HCT116 (cell line): ENCODE measurements at regions not wholly inside any gene's neighbourhood (a gene's known extent, or its start where the extent isn't known, plus 50 kb on each side); places are given as distances from the start of the nearest gene placed in this dataset.

Experiments
- ATAC-seq: fragments of 200-7000 bp; cut with Tn5 transposase; 2 replicates; pipeline ENCODE4 v1.9.1; 2020; ENCODE audit warnings: mild to moderate bottlenecking, moderate library complexity
- BruUV-seq: library from RNA; stranded (reverse); fragments of 400-500 nt; replicated peaks from 2 replicates; lab custom pipeline; 2021; lab: Mats Ljungman, UMichigan
- CTCF ChIA-PET: fragments of 300-600 bp; sonication (Branson Sonifier 250); formaldehyde crosslinking; loops from one replicate; lab custom pipeline; 2021; ENCODE audit warnings: antibody characterized with exemption; lab: Charles Lee
- POLR2A ChIA-PET: fragments of 300-600, 350-600 bp; sonication (Branson Sonifier 250); formaldehyde crosslinking; loops from one replicate; lab custom pipeline; 2021; ENCODE audit warnings: antibody characterized with exemption; lab: Charles Lee
- RAD21 ChIA-PET, 2 experiments: fragments of 300-600 bp; sonication (Branson Sonifier 250); formaldehyde crosslinking; loops; one replicate each; lab custom pipeline; 2023; ENCODE audit warnings: low total read pairs in 2 of 2; ENCODE audit not compliant: uncharacterized antibody in 2 of 2, unreplicated experiment in 2 of 2, low non-redundant PET in 1 of 2; lab: Charles Lee
- DNase-seq: peaks from one replicate; pipeline ENCODE4 v3.0.0-alpha.2; 2010; ENCODE audit warnings: low read depth, low spot score
- H2AFZ ChIP-seq: fragments of 200-600 bp; shearing (Covaris generic), sonication (generic); 2 replicates; pipeline ENCODE4 v1.6.1; 2017; ENCODE audit warnings: low read depth, mixed run types, mixed read lengths, antibody characterized with exemption, low read length; ENCODE audit not compliant: poor library complexity, severe bottlenecking
- H3K27ac ChIP-seq: 2 replicates; pipeline ENCODE4 v1.5.1; 2012; ENCODE audit warnings: low read depth, low read length
- H3K27me3 ChIP-seq: fragments of 200-600 bp; sonication (generic); 2 replicates; pipeline ENCODE4 v1.6.1; 2016; ENCODE audit warnings: mixed run types, low read length, mixed read lengths; ENCODE audit not compliant: insufficient read depth
- H3K36me3 ChIP-seq, 2 experiments: fragments of 200-500 bp in 1 of 2; fragments of 200-600 bp in 1 of 2; sonication (Bioruptor generic) in 1 of 2; sonication (generic) in 1 of 2; 2 replicates each; pipeline versions ENCODE4 v1.5.1 to v1.6.1; 2014 to 2016; ENCODE audit warnings: low read length in 2 of 2, inconsistent platforms in 1 of 2, mixed read lengths in 1 of 2, mixed run types in 1 of 2; ENCODE audit not compliant: insufficient read depth in 2 of 2, control insufficient read depth in 1 of 2
- H3K4me1 ChIP-seq, 2 experiments: fragments of 200-600 bp in 1 of 2; sonication (generic) in 1 of 2; 2 replicates each; pipeline versions ENCODE4 v1.5.1 to v1.6.1; 2012 to 2017; ENCODE audit warnings: low read length in 2 of 2, inconsistent platforms in 1 of 2, mild to moderate bottlenecking in 1 of 2, mixed read lengths in 1 of 2, mixed run types in 1 of 2, moderate library complexity in 1 of 2; ENCODE audit not compliant: insufficient read depth in 2 of 2, control insufficient read depth in 1 of 2
- H3K4me2 ChIP-seq: fragments of 200-600 bp; sonication (generic); 2 replicates; pipeline ENCODE4 v1.6.1; 2017; ENCODE audit warnings: mixed run types, low read length, mixed read lengths
- H3K4me3 ChIP-seq, 2 experiments: fragments of 200-600 bp in 1 of 2; sonication (generic) in 1 of 2; replicated peaks in 1 of 2; 2 replicates each; pipeline ENCODE4 v1.5.1; 2011 to 2016; ENCODE audit warnings: low read length in 2 of 2, control low read depth in 1 of 2, low read depth in 1 of 2, mild to moderate bottlenecking in 1 of 2, mixed read lengths in 1 of 2, mixed run types in 1 of 2
- H3K79me2 ChIP-seq: fragments of 200-600 bp; sonication (generic); 2 replicates; pipeline ENCODE4 v1.6.1; 2017; ENCODE audit warnings: mild to moderate bottlenecking, mixed run types, low read length, moderate library complexity, mixed read lengths; ENCODE audit not compliant: insufficient read depth
- H3K9ac ChIP-seq: fragments of 200-600 bp; sonication (generic); 2 replicates; pipeline ENCODE4 v1.6.1; 2016; ENCODE audit warnings: low read length, mixed read lengths
- H3K9me2 ChIP-seq: fragments of 200-600 bp; sonication (generic), shearing (Covaris generic); 2 replicates; pipeline ENCODE4 v1.6.1; 2017; ENCODE audit warnings: mixed run types, mild to moderate bottlenecking, moderate library complexity; ENCODE audit not compliant: insufficient read depth
- H3K9me3 ChIP-seq, 2 experiments: fragments of 200-500 bp in 1 of 2; fragments of 200-600 bp in 1 of 2; sonication (Bioruptor generic) in 1 of 2; sonication (generic) in 1 of 2; 2 replicates each; pipeline ENCODE4 v1.6.1; 2014 to 2017; ENCODE audit warnings: low read length in 2 of 2, mixed read lengths in 2 of 2, inconsistent platforms in 1 of 2, low read depth in 1 of 2, mild to moderate bottlenecking in 1 of 2, mixed run types in 1 of 2, moderate library complexity in 1 of 2; ENCODE audit not compliant: control insufficient read depth in 1 of 2, insufficient read depth in 1 of 2
- H4K20me1 ChIP-seq: fragments of 200-600 bp; sonication (generic), shearing (Covaris generic); 2 replicates; pipeline ENCODE4 v1.6.1; 2017; ENCODE audit warnings: mixed run types, mild to moderate bottlenecking, moderate library complexity; ENCODE audit not compliant: insufficient read depth
- CBX3 ChIP-seq: IDR thresholded peaks from 2 replicates; pipeline ENCODE4 v1.6.1; 2012; ENCODE audit warnings: low read depth
- CEBPB ChIP-seq: IDR thresholded peaks from 2 replicates; pipeline ENCODE4 v1.6.1; 2012; ENCODE audit warnings: low read depth
- ELF1 ChIP-seq: IDR thresholded peaks from 2 replicates; pipeline ENCODE4 v1.6.1; 2012; ENCODE audit warnings: low read depth, borderline replicate concordance
- EZH2 ChIP-seq: fragments of 200-600 bp; sonication (generic); IDR thresholded peaks from 2 replicates; pipeline ENCODE4 v1.6.1; 2017; ENCODE audit warnings: antibody characterized with exemption, mixed run types
- EZH2phosphoT487 ChIP-seq: fragments of 200-600 bp; IDR thresholded peaks from 2 replicates; pipeline ENCODE4 v1.6.1; 2018; ENCODE audit warnings: antibody characterized with exemption, borderline replicate concordance
- FOSL1 ChIP-seq: IDR thresholded peaks from 2 replicates; pipeline ENCODE4 v1.6.1; 2012; ENCODE audit warnings: low read depth
- MAX ChIP-seq: IDR thresholded peaks from 2 replicates; pipeline ENCODE4 v1.6.1; 2012
- POLR2A ChIP-seq: IDR thresholded peaks from 2 replicates; pipeline ENCODE4 v1.7.0; 2011; ENCODE audit warnings: borderline replicate concordance; ENCODE audit not compliant: insufficient read depth, insufficient read length; ENCODE audit errors: extremely low read depth
- POLR2AphosphoS5 ChIP-seq: IDR thresholded peaks from 2 replicates; pipeline ENCODE4 v1.6.1; 2011; ENCODE audit warnings: mild to moderate bottlenecking, low read depth, low read length, moderate library complexity
- RAD21 ChIP-seq: IDR thresholded peaks from 2 replicates; pipeline ENCODE4 v1.6.1; 2012; ENCODE audit warnings: low read depth, mild to moderate bottlenecking
- SIN3A ChIP-seq: IDR thresholded peaks from 2 replicates; pipeline ENCODE4 v1.6.1; 2012; ENCODE audit warnings: low read depth
- SP1 ChIP-seq: IDR thresholded peaks from 2 replicates; pipeline ENCODE4 v1.6.1; 2012; ENCODE audit warnings: low read depth
- SRF ChIP-seq: IDR thresholded peaks from 2 replicates; pipeline ENCODE4 v1.6.1; 2012; ENCODE audit warnings: low read depth
- YY1 ChIP-seq: IDR thresholded peaks from 2 replicates; pipeline ENCODE4 v1.6.1; 2011; ENCODE audit warnings: low read length, low read depth, moderate library complexity, mild to moderate bottlenecking; ENCODE audit not compliant: insufficient replicate concordance; ENCODE audit errors: extremely low read depth
- ZBTB33 ChIP-seq: IDR thresholded peaks from 2 replicates; pipeline ENCODE4 v1.6.1; 2011; ENCODE audit warnings: mild to moderate bottlenecking, low read length, moderate library complexity; ENCODE audit not compliant: insufficient replicate concordance; ENCODE audit errors: extremely low read depth
- ZFX ChIP-seq: fragments of 450-650 bp; IDR thresholded peaks from 2 replicates; pipeline ENCODE4 v1.6.1; 2017
- ZNF274 ChIP-seq: fragments of 200-500 bp; sonication (Bioruptor generic); IDR thresholded peaks from 2 replicates; pipeline ENCODE4 v1.6.1; 2014; ENCODE audit warnings: mild to moderate bottlenecking, low read depth, low read length, inconsistent platforms
- intact Hi-C: fragments of 100-400 bp; cut with micrococcal nuclease; formaldehyde crosslinking; loops from 2 replicates; pipeline ENCODE4 v1.10.0; 2022
- TF ChIP-seq, protein P1 (sequence below), 3 experiments: fragments of 200-600 bp in 1 of 3; sonication (generic) in 1 of 3; IDR thresholded peaks in 2 of 3; conservative IDR thresholded peaks in 1 of 3; 2 replicates each; pipeline ENCODE4 v1.5.1; 2012 to 2017; ENCODE audit warnings: low read depth in 2 of 3, low read length in 2 of 3, antibody characterized with exemption in 1 of 3, borderline replicate concordance in 1 of 3, control low read depth in 1 of 3, mild to moderate bottlenecking in 1 of 3, mixed read lengths in 1 of 3, mixed run types in 1 of 3, moderate library complexity in 1 of 3; ENCODE audit not compliant: insufficient read depth in 1 of 3

DNA sequence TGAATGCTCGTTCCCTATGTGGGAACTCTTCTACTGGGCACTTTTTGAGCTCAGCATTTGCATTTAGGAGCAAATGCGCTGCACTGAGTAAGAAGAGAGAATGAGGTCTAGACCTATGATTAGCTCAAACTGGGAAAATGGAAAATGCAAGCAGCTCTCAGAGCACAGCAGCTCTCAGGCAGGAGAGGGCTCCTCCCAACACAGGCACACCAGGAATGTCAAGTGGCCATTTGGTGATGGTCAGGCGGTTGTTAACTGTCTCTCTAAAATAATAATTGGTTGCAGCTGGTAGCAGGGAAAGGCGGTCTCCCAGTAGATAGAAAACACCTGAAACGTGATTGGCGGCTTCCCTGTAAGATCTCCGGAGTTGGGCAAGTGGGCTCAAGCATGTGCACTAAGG lies 162.0 kb upstream of the ECI2 start (continued):
- TF ChIP-seq YY1 (no peak), EZH2 (no peak), SIN3A (no peak), EZH2phosphoT487 (no peak), POLR2A (no peak), CBX3 (no peak), MAX (no peak), POLR2AphosphoS5 (no peak)
- TF ChIP-seq, protein P1, sequence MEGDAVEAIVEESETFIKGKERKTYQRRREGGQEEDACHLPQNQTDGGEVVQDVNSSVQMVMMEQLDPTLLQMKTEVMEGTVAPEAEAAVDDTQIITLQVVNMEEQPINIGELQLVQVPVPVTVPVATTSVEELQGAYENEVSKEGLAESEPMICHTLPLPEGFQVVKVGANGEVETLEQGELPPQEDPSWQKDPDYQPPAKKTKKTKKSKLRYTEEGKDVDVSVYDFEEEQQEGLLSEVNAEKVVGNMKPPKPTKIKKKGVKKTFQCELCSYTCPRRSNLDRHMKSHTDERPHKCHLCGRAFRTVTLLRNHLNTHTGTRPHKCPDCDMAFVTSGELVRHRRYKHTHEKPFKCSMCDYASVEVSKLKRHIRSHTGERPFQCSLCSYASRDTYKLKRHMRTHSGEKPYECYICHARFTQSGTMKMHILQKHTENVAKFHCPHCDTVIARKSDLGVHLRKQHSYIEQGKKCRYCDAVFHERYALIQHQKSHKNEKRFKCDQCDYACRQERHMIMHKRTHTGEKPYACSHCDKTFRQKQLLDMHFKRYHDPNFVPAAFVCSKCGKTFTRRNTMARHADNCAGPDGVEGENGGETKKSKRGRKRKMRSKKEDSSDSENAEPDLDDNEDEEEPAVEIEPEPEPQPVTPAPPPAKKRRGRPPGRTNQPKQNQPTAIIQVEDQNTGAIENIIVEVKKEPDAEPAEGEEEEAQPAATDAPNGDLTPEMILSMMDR (IDR thresholded peaks at IDR 0.05 in 2 of 3, conservative IDR thresholded peaks at IDR 0.05 in 1 of 3; ENCODE audit: borderline replicate concordance in 1 of 3, insufficient read depth in 1 of 3, low read depth in 2 of 3, low read length in 2 of 3) = no peak
- TF ChIP-seq, all 23 proteins: peak for 0

DNA sequence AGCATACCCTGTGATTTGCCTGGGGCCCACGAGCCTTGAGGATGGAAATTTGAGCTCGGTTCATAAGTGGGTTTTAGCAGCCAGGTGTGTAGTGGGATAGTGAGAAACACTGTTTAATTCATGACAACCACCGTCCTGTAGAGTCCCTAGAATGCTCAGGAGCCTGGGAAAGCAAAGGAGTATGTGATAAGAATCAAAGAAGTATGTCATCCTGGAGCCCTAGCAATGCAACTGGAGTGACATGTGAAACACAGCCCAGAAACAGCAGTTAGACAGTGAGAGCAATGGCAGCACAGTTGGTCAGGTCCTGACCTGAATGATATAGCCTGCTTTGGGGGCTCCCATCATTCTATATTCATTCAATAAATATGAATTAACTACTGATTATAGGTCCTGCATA lies 161.2 kb upstream of the ECI2 start:
- TF ChIP-seq SP1 = no peak
- TF ChIP-seq POLR2AphosphoS5 = no peak
- TF ChIP-seq YY1 = no peak
- no peak for TF ChIP-seq EZH2phosphoT487
- TF ChIP-seq CEBPB = no peak
- TF ChIP-seq ZFX = no peak
- no peak for TF ChIP-seq POLR2A
- TF ChIP-seq EZH2 = no peak
- TF ChIP-seq, protein P1 (IDR thresholded peaks at IDR 0.05 in 2 of 3, conservative IDR thresholded peaks at IDR 0.05 in 1 of 3; ENCODE audit: borderline replicate concordance in 1 of 3, insufficient read depth in 1 of 3, low read depth in 2 of 3, low read length in 2 of 3) = no peak
- no peak for TF ChIP-seq CBX3
- no peak for TF ChIP-seq RAD21
- TF ChIP-seq SIN3A = no peak
- no peak for TF ChIP-seq FOSL1
- TF ChIP-seq ZBTB33 = no peak
- no peak for TF ChIP-seq ZNF274
- no peak for TF ChIP-seq ELF1
- no peak for TF ChIP-seq SRF
- TF ChIP-seq, all 23 proteins: peak for 0
- no peaks in the 10 kb centered on the region for H3K9me2 ChIP-seq
- H3K4me3 ChIP-seq = no peak overlapping the region
- no TSS peak for BruUV-seq
- intact Hi-C loops = no loop called here
- H2AFZ ChIP-seq = no peak overlapping the region
- RAD21 ChIA-PET = no interaction called here
- no peaks in the 10 kb centered on the region for H3K79me2 ChIP-seq
- H3K36me3 ChIP-seq = no peaks in the 10 kb centered on the region
- peaks cover 0 to 12% of the 10 kb centered on the region in 2 experiments; a peak in 2 of 4 replicates for H3K4me1 ChIP-seq
- POLR2A ChIA-PET = no interaction called here
- no peak overlapping the region for H3K4me2 ChIP-seq
- no peak overlapping the region for H3K27ac ChIP-seq
- no peak for ATAC-seq
- H4K20me1 ChIP-seq = no peaks in the 10 kb centered on the region
- no peaks in the 10 kb centered on the region for H3K27me3 ChIP-seq
- H3K9ac ChIP-seq = no peak overlapping the region
- no peaks in the 10 kb centered on the region for H3K9me3 ChIP-seq
- DNase-seq = no peak
- CTCF ChIA-PET = no interaction called here
